WTC11 (cell line): ENCODE measurements at regions not wholly inside any gene's neighbourhood (a gene's known extent, or its start where the extent isn't known, plus 50 kb on each side); places are given as distances from the start of the nearest gene placed in this dataset.

Source experiments
- ATAC-seq: fragments of 200-7000 bp; cut with Tn5 transposase; 2 replicates; pipeline ENCODE4 v1.10.0; 2021; ENCODE audit warnings: mild to moderate bottlenecking, moderate library complexity
- CTCF ChIA-PET: fragments of 300-600 bp; sonication (Branson Sonifier 250); formaldehyde crosslinking; loops from one replicate; lab custom pipeline; 2021; ENCODE audit warnings: antibody characterized with exemption; lab: Charles Lee
- POLR2A ChIA-PET: fragments of 350-600 bp; sonication (Branson Sonifier 250); formaldehyde crosslinking; loops from one replicate; lab custom pipeline; 2021; ENCODE audit warnings: antibody characterized with exemption; lab: Charles Lee
- DNase-seq: peaks from one replicate; pipeline ENCODE4 v3.0.0; 2021; ENCODE audit warnings: low spot score
- H3K27ac Mint-ChIP-seq: 2 replicates; pipeline ENCODE4 v1.8.0; 2021; ENCODE audit warnings: mixed read lengths
- H3K27me3 Mint-ChIP-seq: 2 replicates; pipeline ENCODE4 v1.8.0; 2021; ENCODE audit warnings: low read depth, mild to moderate bottlenecking, moderate library complexity, mixed read lengths
- H3K36me3 Mint-ChIP-seq: 2 replicates; pipeline ENCODE4 v1.8.0; 2021; ENCODE audit warnings: mixed read lengths
- H3K4me1 Mint-ChIP-seq: 2 replicates; pipeline ENCODE4 v1.8.0; 2022; ENCODE audit warnings: mixed read lengths
- H3K4me3 Mint-ChIP-seq: 2 replicates; pipeline ENCODE4 v1.8.0; 2021; ENCODE audit warnings: mild to moderate bottlenecking, moderate library complexity, mixed read lengths
- H3K9me3 Mint-ChIP-seq: 2 replicates; pipeline ENCODE4 v1.8.0; 2021; ENCODE audit warnings: mixed read lengths
- E2F5 ChIP-seq: sonication (generic); formaldehyde crosslinking; IDR thresholded peaks from 2 replicates; pipeline ENCODE4 v1.8.1; 2022; ENCODE audit warnings: mild to moderate bottlenecking, moderate library complexity, missing genetic modification reagents
- ELF4 ChIP-seq: sonication (generic); formaldehyde crosslinking; IDR thresholded peaks from 2 replicates; pipeline ENCODE4 v1.8.1; 2022; ENCODE audit warnings: low read depth, mild to moderate bottlenecking, moderate library complexity, missing genetic modification reagents
- EMX1 ChIP-seq: fragments of 250-450 bp; sonication (Bioruptor Pico); IDR thresholded peaks from 2 replicates; pipeline ENCODE4 v1.8.0; 2021; ENCODE audit warnings: mild to moderate bottlenecking
- ESRRA ChIP-seq: sonication (generic); formaldehyde crosslinking; IDR thresholded peaks from 2 replicates; pipeline ENCODE4 v1.8.1; 2022; ENCODE audit warnings: mild to moderate bottlenecking, missing genetic modification reagents, borderline replicate concordance
- FOXJ3 ChIP-seq: sonication (generic); formaldehyde crosslinking; IDR thresholded peaks from 2 replicates; pipeline ENCODE4 v1.9.0; 2021; ENCODE audit warnings: missing genetic modification reagents, mild to moderate bottlenecking, borderline replicate concordance
- GTF2I ChIP-seq: fragments of 250-450 bp; sonication (Bioruptor Pico); conservative IDR thresholded peaks from 2 replicates; pipeline ENCODE4 v1.4.0; 2021; ENCODE audit warnings: mild to moderate bottlenecking
- MLX ChIP-seq: sonication (generic); formaldehyde crosslinking; IDR thresholded peaks from 2 replicates; pipeline ENCODE4 v1.8.1; 2023; ENCODE audit warnings: mild to moderate bottlenecking, missing genetic modification reagents, moderate library complexity
- NR2C2 ChIP-seq: sonication (generic); formaldehyde crosslinking; IDR thresholded peaks from 2 replicates; pipeline ENCODE4 v1.8.0; 2022; ENCODE audit warnings: mild to moderate bottlenecking, missing genetic modification reagents
- NR3C1 ChIP-seq: sonication (generic); formaldehyde crosslinking; conservative IDR thresholded peaks from 2 replicates; pipeline ENCODE4 v1.8.1; 2023; ENCODE audit warnings: low read depth, mild to moderate bottlenecking, missing genetic modification reagents
- SMAD3 ChIP-seq: sonication (generic); formaldehyde crosslinking; IDR thresholded peaks from 2 replicates; pipeline ENCODE4 v1.8.0; 2022; ENCODE audit warnings: missing genetic modification reagents, mild to moderate bottlenecking, borderline replicate concordance
- STAT6 ChIP-seq: sonication (generic); formaldehyde crosslinking; conservative IDR thresholded peaks from 2 replicates; pipeline ENCODE4 v1.8.1; 2023; ENCODE audit warnings: mild to moderate bottlenecking, low read depth, missing genetic modification reagents, moderate library complexity
- ZMAT4 ChIP-seq: fragments of 250-450 bp; sonication (Bioruptor Pico); IDR thresholded peaks from 2 replicates; pipeline ENCODE4 v1.9.0; 2021; ENCODE audit warnings: mild to moderate bottlenecking
- ZNF317 ChIP-seq: sonication (generic); formaldehyde crosslinking; IDR thresholded peaks from 2 replicates; pipeline ENCODE4 v1.8.1; 2023; ENCODE audit warnings: low read depth, mild to moderate bottlenecking, moderate library complexity, missing genetic modification reagents, borderline replicate concordance
- TF ChIP-seq, protein P1 (sequence below): sonication (generic); formaldehyde crosslinking; IDR thresholded peaks from 2 replicates; pipeline ENCODE4 v1.8.1; 2022; ENCODE audit warnings: low read depth, missing genetic modification reagents, borderline replicate concordance
- TF ChIP-seq, protein P2 (sequence below): sonication (generic); formaldehyde crosslinking; IDR thresholded peaks from 2 replicates; pipeline ENCODE4 v1.8.1; 2022; ENCODE audit warnings: mild to moderate bottlenecking, missing genetic modification reagents, moderate library complexity, borderline replicate concordance
- TF ChIP-seq, protein P3 (sequence below): sonication (generic); formaldehyde crosslinking; IDR thresholded peaks from 2 replicates; pipeline ENCODE4 v1.8.0; 2022; ENCODE audit warnings: mild to moderate bottlenecking, missing genetic modification reagents
- TF ChIP-seq, protein P4 (sequence below): sonication (generic); formaldehyde crosslinking; IDR thresholded peaks from 2 replicates; pipeline ENCODE4 v1.8.0; 2022; ENCODE audit warnings: mild to moderate bottlenecking, missing genetic modification reagents
- TF ChIP-seq, protein P5 (sequence below): fragments of 200-600 bp; IDR thresholded peaks from 2 replicates; pipeline ENCODE4 v1.8.0; 2022; ENCODE audit warnings: antibody characterized with exemption

DNA sequence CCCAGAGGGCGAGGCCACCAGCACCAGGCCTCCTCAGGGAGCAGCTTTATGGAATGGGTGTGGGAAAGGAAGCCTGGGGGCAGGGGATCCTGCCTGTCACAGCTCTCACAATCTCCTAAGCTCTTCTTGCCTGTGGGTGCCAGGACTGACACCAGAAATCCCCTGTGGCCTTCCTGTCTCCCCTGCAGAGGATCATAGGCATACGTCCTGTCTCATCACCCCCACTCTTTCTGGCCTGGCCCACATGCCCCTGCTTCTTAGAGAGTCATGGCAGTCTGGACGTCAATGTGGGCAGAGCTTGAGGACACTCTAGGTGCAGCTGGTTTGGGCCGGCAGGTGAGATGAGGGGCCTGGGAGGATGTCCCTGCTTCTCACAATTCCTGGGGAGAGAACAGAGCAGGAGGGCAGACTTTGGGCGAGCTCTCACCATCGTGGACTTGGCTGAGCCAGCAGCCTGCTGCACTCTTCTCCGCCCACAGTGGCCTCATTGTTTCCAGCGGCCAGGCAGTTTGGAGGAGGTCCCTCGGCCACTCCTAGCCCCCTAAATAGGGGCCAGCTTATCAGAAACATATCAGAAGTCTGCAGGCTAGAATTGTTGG lies 67.3 kb upstream of the ZFR start (continued):
- TF ChIP-seq, protein P1, sequence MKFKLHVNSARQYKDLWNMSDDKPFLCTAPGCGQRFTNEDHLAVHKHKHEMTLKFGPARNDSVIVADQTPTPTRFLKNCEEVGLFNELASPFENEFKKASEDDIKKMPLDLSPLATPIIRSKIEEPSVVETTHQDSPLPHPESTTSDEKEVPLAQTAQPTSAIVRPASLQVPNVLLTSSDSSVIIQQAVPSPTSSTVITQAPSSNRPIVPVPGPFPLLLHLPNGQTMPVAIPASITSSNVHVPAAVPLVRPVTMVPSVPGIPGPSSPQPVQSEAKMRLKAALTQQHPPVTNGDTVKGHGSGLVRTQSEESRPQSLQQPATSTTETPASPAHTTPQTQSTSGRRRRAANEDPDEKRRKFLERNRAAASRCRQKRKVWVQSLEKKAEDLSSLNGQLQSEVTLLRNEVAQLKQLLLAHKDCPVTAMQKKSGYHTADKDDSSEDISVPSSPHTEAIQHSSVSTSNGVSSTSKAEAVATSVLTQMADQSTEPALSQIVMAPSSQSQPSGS (CRISPR knock-in tag), result no peak
- TF ChIP-seq GTF2I (no peak), SMAD3 (CRISPR knock-in tag) (no peak), STAT6 (no peak), ZMAT4 (CRISPR knock-in tag) (no peak), NR3C1 (no peak), ESRRA (CRISPR knock-in tag) (no peak), ELF4 (CRISPR knock-in tag) (no peak), E2F5 (CRISPR knock-in tag) (no peak)

GRCh38 chr5:32510860-32511259 lies 66.3 kb upstream of the ZFR start:
- no peaks in the 10 kb centered on the region for H3K36me3 Mint-ChIP-seq
- H3K4me3 Mint-ChIP-seq, result no peak overlapping the region
- ChIA-PET CTCF (interaction anchor here (0.6 kb wide), 1 partner anchor 15 kb away, joined by 3 read pairs; no protein-coding TSS in a partner anchor), POLR2A (no interaction called here)
- no peaks in the 10 kb centered on the region for H3K9me3 Mint-ChIP-seq
- H3K27me3 Mint-ChIP-seq, result peaks cover 23% of the 10 kb centered on the region
- peaks cover 23% of the 10 kb centered on the region for H3K4me1 Mint-ChIP-seq
- H3K27ac Mint-ChIP-seq, result no peak overlapping the region
- ATAC-seq (no peak), DNase-seq (no peak)
- TF ChIP-seq, protein P2, sequence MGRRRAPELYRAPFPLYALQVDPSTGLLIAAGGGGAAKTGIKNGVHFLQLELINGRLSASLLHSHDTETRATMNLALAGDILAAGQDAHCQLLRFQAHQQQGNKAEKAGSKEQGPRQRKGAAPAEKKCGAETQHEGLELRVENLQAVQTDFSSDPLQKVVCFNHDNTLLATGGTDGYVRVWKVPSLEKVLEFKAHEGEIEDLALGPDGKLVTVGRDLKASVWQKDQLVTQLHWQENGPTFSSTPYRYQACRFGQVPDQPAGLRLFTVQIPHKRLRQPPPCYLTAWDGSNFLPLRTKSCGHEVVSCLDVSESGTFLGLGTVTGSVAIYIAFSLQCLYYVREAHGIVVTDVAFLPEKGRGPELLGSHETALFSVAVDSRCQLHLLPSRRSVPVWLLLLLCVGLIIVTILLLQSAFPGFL (CRISPR knock-in tag), result no peak
- TF ChIP-seq, protein P3, sequence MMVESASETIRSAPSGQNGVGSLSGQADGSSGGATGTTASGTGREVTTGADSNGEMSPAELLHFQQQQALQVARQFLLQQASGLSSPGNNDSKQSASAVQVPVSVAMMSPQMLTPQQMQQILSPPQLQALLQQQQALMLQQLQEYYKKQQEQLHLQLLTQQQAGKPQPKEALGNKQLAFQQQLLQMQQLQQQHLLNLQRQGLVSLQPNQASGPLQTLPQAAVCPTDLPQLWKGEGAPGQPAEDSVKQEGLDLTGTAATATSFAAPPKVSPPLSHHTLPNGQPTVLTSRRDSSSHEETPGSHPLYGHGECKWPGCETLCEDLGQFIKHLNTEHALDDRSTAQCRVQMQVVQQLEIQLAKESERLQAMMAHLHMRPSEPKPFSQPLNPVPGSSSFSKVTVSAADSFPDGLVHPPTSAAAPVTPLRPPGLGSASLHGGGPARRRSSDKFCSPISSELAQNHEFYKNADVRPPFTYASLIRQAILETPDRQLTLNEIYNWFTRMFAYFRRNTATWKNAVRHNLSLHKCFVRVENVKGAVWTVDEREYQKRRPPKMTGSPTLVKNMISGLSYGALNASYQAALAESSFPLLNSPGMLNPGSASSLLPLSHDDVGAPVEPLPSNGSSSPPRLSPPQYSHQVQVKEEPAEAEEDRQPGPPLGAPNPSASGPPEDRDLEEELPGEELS, result no peak
- TF ChIP-seq, protein P4, sequence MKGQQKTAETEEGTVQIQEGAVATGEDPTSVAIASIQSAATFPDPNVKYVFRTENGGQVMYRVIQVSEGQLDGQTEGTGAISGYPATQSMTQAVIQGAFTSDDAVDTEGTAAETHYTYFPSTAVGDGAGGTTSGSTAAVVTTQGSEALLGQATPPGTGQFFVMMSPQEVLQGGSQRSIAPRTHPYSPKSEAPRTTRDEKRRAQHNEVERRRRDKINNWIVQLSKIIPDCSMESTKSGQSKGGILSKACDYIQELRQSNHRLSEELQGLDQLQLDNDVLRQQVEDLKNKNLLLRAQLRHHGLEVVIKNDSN (CRISPR knock-in tag), result no peak
- no peak for TF ChIP-seq MLX (CRISPR knock-in tag)
- no peak for TF ChIP-seq ZNF317
- no peak for TF ChIP-seq NR2C2 (CRISPR knock-in tag)
- no peak for TF ChIP-seq EMX1 (CRISPR knock-in tag)
- TF ChIP-seq ESRRA (CRISPR knock-in tag), result no peak
- TF ChIP-seq E2F5 (CRISPR knock-in tag), result no peak
- TF ChIP-seq, protein P5, sequence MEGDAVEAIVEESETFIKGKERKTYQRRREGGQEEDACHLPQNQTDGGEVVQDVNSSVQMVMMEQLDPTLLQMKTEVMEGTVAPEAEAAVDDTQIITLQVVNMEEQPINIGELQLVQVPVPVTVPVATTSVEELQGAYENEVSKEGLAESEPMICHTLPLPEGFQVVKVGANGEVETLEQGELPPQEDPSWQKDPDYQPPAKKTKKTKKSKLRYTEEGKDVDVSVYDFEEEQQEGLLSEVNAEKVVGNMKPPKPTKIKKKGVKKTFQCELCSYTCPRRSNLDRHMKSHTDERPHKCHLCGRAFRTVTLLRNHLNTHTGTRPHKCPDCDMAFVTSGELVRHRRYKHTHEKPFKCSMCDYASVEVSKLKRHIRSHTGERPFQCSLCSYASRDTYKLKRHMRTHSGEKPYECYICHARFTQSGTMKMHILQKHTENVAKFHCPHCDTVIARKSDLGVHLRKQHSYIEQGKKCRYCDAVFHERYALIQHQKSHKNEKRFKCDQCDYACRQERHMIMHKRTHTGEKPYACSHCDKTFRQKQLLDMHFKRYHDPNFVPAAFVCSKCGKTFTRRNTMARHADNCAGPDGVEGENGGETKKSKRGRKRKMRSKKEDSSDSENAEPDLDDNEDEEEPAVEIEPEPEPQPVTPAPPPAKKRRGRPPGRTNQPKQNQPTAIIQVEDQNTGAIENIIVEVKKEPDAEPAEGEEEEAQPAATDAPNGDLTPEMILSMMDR, result no peak
- TF ChIP-seq FOXJ3, result no peak
